ENCODE measurements at regions not wholly inside any gene's neighbourhood (a gene's known extent, or its start where the extent isn't known, plus 50 kb on each side); places are given as distances from the start of the nearest gene placed in this dataset.

- no peak for TF ChIP-seq FOXP2 (optimal IDR thresholded peaks at IDR 0.05; ENCODE audit: borderline replicate concordance, extremely low read depth, extremely low read length, insufficient read depth)
- TF ChIP-seq POLR2AphosphoS5 (IDR thresholded peaks at IDR 0.05; ENCODE audit: low read depth, low read length): no peak
- TF ChIP-seq SIN3A (IDR thresholded peaks at IDR 0.05; ENCODE audit: borderline replicate concordance, insufficient read depth, low read length): no peak
- TF ChIP-seq REST (IDR thresholded peaks at IDR 0.05; ENCODE audit: insufficient read depth in 1 of 2, low read depth in 2 of 2, low read length in 2 of 2): no peak
- TF ChIP-seq TAF1 (IDR thresholded peaks at IDR 0.05; ENCODE audit: borderline replicate concordance, insufficient read depth, low read length): no peak
Observed at GRCh38 chr2:239500574-239501550, 100.0 kb upstream of the HDAC4 start.

- TF ChIP-seq REST (IDR thresholded peaks at IDR 0.05; ENCODE audit: insufficient read depth in 1 of 2, low read depth in 2 of 2, low read length in 2 of 2): no peak
- TF ChIP-seq TAF1 (IDR thresholded peaks at IDR 0.05; ENCODE audit: borderline replicate concordance, insufficient read depth, low read length): no peak
- TF ChIP-seq SIN3A (IDR thresholded peaks at IDR 0.05; ENCODE audit: borderline replicate concordance, insufficient read depth, low read length): no peak
- TF ChIP-seq POLR2AphosphoS5 (IDR thresholded peaks at IDR 0.05; ENCODE audit: low read depth, low read length): no peak
- no peak for TF ChIP-seq FOXP2 (optimal IDR thresholded peaks at IDR 0.05; ENCODE audit: borderline replicate concordance, extremely low read depth, extremely low read length, insufficient read depth)
Observed at GRCh38 chr2:239499726-239500573, 99.1 kb upstream of the HDAC4 start.

- TF ChIP-seq POLR2AphosphoS5 (IDR thresholded peaks at IDR 0.05; ENCODE audit: low read depth, low read length) (no peak), TAF1 (IDR thresholded peaks at IDR 0.05; ENCODE audit: borderline replicate concordance, insufficient read depth, low read length) (no peak), REST (IDR thresholded peaks at IDR 0.05; ENCODE audit: insufficient read depth in 1 of 2, low read depth in 2 of 2, low read length in 2 of 2) (no peak), SIN3A (IDR thresholded peaks at IDR 0.05; ENCODE audit: borderline replicate concordance, insufficient read depth, low read length) (no peak), FOXP2 (optimal IDR thresholded peaks at IDR 0.05; ENCODE audit: borderline replicate concordance, extremely low read depth, extremely low read length, insufficient read depth) (no peak)
Observed at GRCh38 chr2:239498981-239499634, 98.3 kb upstream of the HDAC4 start.

- TF ChIP-seq REST (IDR thresholded peaks at IDR 0.05; ENCODE audit: insufficient read depth in 1 of 2, low read depth in 2 of 2, low read length in 2 of 2) (no peak), SIN3A (IDR thresholded peaks at IDR 0.05; ENCODE audit: borderline replicate concordance, insufficient read depth, low read length) (no peak), FOXP2 (optimal IDR thresholded peaks at IDR 0.05; ENCODE audit: borderline replicate concordance, extremely low read depth, extremely low read length, insufficient read depth) (no peak), TAF1 (IDR thresholded peaks at IDR 0.05; ENCODE audit: borderline replicate concordance, insufficient read depth, low read length) (no peak), POLR2AphosphoS5 (IDR thresholded peaks at IDR 0.05; ENCODE audit: low read depth, low read length) (no peak)
Observed at GRCh38 chr2:239498576-239498975, 97.8 kb upstream of the HDAC4 start.
